ENCODE measurements at regions not wholly inside any gene's neighbourhood (a gene's known extent, or its start where the extent isn't known, plus 50 kb on each side); places are given as distances from the start of the nearest gene placed in this dataset.
A peak's percentile ranks its signal among the peaks of the same experiment; 100 is the strongest.
"Not testable (repeated sequence)": the region's sequence is repeated elsewhere in the genome, so short reads cannot be mapped to it uniquely, and the experiment has no call there.

DNA sequence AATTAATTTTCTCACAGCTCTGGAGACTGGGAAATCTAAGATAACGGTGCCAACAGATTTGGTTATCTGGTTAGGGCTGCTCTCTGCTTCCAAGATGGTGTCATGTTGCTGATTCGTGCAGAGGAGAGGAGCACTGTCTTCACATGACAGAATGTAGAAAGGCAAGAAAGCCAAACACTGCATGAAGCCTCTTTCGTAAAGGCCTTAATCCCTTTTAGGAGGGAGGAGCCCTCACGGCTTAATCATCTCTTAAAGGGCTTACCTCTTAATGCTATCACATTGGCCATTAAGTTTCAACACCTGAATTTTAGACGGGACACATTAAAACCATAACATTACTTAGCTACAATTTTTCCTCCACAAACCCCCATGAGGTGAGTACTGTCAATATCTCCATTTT is 174.1 kb downstream of the COX18 start:
- no peak overlapping the region for H3K4me3 Mint-ChIP-seq
- TF ChIP-seq, protein P1, sequence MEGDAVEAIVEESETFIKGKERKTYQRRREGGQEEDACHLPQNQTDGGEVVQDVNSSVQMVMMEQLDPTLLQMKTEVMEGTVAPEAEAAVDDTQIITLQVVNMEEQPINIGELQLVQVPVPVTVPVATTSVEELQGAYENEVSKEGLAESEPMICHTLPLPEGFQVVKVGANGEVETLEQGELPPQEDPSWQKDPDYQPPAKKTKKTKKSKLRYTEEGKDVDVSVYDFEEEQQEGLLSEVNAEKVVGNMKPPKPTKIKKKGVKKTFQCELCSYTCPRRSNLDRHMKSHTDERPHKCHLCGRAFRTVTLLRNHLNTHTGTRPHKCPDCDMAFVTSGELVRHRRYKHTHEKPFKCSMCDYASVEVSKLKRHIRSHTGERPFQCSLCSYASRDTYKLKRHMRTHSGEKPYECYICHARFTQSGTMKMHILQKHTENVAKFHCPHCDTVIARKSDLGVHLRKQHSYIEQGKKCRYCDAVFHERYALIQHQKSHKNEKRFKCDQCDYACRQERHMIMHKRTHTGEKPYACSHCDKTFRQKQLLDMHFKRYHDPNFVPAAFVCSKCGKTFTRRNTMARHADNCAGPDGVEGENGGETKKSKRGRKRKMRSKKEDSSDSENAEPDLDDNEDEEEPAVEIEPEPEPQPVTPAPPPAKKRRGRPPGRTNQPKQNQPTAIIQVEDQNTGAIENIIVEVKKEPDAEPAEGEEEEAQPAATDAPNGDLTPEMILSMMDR (IDR thresholded peaks at IDR 0.05): no peak

DNA sequence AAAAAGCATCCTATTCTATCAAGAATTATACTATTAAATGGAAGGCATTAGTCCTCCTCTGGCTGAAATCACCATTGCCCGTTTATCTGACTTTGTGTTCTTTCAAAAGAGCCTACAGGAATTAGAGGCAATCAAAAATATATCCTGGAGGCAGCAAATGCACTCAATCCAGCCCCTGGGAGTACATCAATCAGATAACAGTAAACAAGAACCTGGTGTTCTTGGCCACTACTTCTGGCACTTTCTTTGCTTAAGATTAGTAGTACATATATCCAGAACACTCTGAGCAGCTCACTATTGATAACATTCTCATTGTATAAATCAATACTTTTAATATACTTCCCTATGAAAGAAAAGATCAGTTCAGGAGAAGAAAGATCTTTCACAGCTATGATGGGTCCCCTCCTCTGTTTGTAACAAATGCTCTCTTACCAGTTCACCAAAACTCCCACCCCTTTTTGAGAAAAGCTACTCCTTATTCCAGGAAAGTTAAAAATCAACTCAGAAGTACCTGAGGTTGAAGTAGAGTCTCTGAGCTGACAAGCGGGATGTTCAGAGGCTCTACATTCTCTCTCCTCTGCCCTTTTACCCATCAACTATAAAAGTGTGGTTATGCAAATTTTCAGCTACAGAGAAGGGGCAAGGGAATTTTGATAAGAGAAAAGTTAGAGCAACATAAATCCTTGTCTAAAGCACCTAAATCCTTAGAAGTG is 176.0 kb downstream of the COX18 start:
- no peaks in the 10 kb centered on the region for H3K4me1 Mint-ChIP-seq
- peaks cover 9% of the 10 kb centered on the region for H3K9me3 Mint-ChIP-seq
- peak overlapping the region; percentile 24 for H3K27ac Mint-ChIP-seq
- no peak overlapping the region for H3K4me3 Mint-ChIP-seq
- no peaks in the 10 kb centered on the region for H3K36me3 Mint-ChIP-seq (ENCODE audit: low read depth)
- no peak for DNase-seq
- no peaks in the 10 kb centered on the region for H3K27me3 Mint-ChIP-seq (ENCODE audit: low read depth, poor library complexity)
- TF ChIP-seq, protein P1 (IDR thresholded peaks at IDR 0.05): no peak

More for the DNA sequence above, 174.1 kb downstream of the COX18 start:
- H3K9me3 Mint-ChIP-seq: peaks cover 9% of the 10 kb centered on the region
- no peaks in the 10 kb centered on the region for H3K4me1 Mint-ChIP-seq
- H3K36me3 Mint-ChIP-seq (ENCODE audit: low read depth): no peaks in the 10 kb centered on the region
- H3K27ac Mint-ChIP-seq: no peak overlapping the region
- no peaks in the 10 kb centered on the region for H3K27me3 Mint-ChIP-seq (ENCODE audit: low read depth, poor library complexity)
- DNase-seq: no peak

DNA sequence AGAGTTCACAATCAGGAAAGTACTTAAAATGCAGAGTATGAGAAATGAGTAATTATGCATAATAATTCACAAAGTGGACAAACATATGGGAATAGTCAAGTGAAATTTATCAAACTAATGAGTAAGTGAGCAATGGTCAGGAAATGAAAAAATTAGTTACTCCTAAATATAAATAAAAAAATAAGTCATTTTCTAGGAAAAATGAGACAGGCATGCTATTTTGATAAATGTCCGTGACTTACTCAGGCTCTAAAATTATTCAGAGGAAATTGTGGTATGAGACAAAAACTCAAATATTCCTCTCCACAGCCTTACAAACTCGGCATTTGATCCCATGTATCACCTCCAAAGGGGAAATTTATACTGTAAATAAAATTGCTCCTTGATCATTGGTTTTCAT is 181.2 kb downstream of the COX18 start:
- Mint-ChIP-seq H3K27me3 (ENCODE audit: low read depth, poor library complexity) (no peaks in the 10 kb centered on the region), H3K36me3 (ENCODE audit: low read depth) (no peaks in the 10 kb centered on the region), H3K27ac (no peak overlapping the region), H3K9me3 (peaks cover 3% of the 10 kb centered on the region), H3K4me3 (no peak overlapping the region), H3K4me1 (no peaks in the 10 kb centered on the region)
- no peak for DNase-seq
- TF ChIP-seq, protein P1 (IDR thresholded peaks at IDR 0.05): no peak

DNA sequence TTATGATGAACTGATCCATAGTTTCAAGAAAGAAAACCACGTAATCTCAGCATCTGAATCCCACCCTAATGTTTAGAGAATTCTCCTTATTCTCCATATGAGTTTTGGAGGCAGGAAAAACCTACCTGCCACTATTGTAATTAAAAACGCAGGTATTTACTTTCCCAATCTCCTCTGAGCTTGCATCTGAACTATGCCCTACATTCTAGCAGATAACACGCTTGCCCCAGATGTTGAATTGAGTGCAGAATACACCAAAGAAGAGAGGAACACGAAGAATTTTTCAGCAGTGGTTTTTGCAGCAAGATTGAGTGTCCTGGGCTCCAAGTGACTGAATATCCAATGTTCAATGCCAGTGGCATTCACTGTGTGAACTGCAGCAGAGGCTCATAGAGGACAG is 182.4 kb downstream of the COX18 start:
- TF ChIP-seq, protein P1 (IDR thresholded peaks at IDR 0.05): no peak
- peaks cover 13% of the 10 kb centered on the region for H3K9me3 Mint-ChIP-seq
- no peaks in the 10 kb centered on the region for H3K4me1 Mint-ChIP-seq
- H3K36me3 Mint-ChIP-seq (ENCODE audit: low read depth): no peaks in the 10 kb centered on the region
- H3K27me3 Mint-ChIP-seq (ENCODE audit: low read depth, poor library complexity): no peaks in the 10 kb centered on the region
- H3K27ac Mint-ChIP-seq: no peak overlapping the region
- no peak overlapping the region for H3K4me3 Mint-ChIP-seq
- no peak for DNase-seq

DNA sequence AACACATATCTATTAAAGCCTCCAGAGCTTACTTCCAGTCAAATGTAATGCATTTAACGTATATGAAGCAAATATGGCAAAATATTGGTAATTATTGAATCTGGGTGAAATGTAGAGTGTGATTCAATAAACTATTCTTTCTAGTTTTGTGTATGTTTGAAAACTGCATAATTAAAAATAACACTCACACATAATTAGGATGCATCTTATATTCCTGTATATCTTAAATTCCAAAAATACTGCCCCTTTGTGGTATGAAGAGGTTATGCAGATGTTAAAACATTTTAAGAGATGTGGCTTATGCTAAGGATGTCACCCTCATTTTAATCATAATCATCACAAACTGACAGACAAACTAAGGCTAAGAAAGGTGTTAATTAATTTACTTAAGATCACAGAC is 182.9 kb downstream of the COX18 start:
- peaks cover 19% of the 10 kb centered on the region for H3K9me3 Mint-ChIP-seq
- TF ChIP-seq, protein P1 (IDR thresholded peaks at IDR 0.05): peak; percentile 40
- no peaks in the 10 kb centered on the region for H3K36me3 Mint-ChIP-seq (ENCODE audit: low read depth)
- DNase-seq: no peak
- no peaks in the 10 kb centered on the region for H3K27me3 Mint-ChIP-seq (ENCODE audit: low read depth, poor library complexity)
- H3K4me1 Mint-ChIP-seq: no peaks in the 10 kb centered on the region
- H3K27ac Mint-ChIP-seq: no peak overlapping the region
- H3K4me3 Mint-ChIP-seq: no peak overlapping the region

DNA sequence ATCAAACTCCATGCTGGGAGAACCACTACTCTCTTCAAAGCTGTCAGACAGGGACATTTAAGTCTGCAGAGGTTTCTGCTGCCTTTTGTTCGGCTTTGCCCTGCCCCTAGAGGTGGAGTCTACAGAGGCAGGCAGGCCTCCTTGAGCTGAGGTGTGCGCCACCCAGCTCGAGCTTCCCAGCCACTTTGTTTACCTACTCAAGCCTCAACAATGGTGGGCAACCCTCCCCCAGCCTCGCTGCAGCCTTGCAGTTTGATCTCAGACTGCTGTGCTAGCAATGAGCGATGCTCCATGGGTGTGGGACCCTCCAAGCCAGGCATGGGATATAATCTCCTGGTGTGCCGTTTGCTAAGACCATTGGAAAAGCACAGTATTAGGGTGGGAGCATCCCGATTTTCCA is 185.3 kb downstream of the COX18 start:
- H3K4me1 Mint-ChIP-seq; H3K36me3 Mint-ChIP-seq (ENCODE audit: low read depth); H3K4me3 Mint-ChIP-seq; H3K27ac Mint-ChIP-seq; H3K27me3 Mint-ChIP-seq (ENCODE audit: low read depth, poor library complexity); DNase-seq: not testable (repeated sequence)
- H3K9me3 Mint-ChIP-seq: peaks cover 37% of the 10 kb centered on the region
